ENCODE measurements at regions not wholly inside any gene's neighbourhood (a gene's known extent, or its start where the extent isn't known, plus 50 kb on each side); places are given as distances from the start of the nearest gene placed in this dataset.
"Not testable (repeated sequence)": the region's sequence is repeated elsewhere in the genome, so short reads cannot be mapped to it uniquely, and the experiment has no call there.

DNA sequence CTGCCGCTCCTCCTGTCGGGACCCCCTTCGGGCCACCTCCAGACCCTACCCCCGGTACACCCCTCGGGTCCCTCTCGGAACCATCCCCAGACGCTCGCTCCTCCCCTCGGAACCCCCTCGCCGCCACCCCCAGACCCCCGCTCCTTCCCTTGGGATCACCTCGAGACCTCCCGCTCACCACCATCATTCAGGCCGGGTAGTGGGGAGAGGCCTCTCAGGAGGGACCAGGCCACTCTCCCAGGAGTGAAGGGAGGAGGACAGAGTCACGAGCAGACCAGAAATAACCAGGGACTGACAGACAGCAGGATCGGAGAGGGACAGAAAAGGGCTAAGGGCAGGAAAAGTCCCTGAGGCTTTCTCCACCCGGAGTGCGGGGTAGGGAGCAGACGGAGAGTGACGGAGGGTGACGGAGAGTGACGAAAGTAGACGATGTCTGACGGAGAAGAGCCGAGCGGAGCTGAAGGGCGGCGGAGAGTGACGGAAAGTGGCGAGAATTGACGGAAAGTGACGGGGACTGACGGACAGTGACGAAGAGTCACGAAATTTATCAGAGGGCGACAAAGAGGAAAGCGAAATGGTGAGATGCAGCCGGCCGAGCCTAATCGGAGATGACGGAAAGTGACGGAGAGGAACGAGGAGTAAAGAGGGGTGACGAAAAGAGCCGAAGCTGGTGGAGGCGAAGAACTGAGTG, 54.6 kb upstream of the PLCXD1 start:
- H2AK5ac ChIP-seq (ENCODE audit: low read depth, low read length); H3K79me1 ChIP-seq (ENCODE audit: low read depth, low read length); H2BK5ac ChIP-seq (ENCODE audit: low read depth, low read length); H4K8ac ChIP-seq (ENCODE audit: extremely low read depth, insufficient read depth, low read length); DNase-seq (ENCODE audit: low read depth in 1 of 2, low spot score in 2 of 2); H2BK120ac ChIP-seq (replicated peaks; ENCODE audit: low read depth, low read length); H2BK12ac ChIP-seq (ENCODE audit: low read depth, low read length); H3K14ac ChIP-seq (ENCODE audit: insufficient read length); H2BK20ac ChIP-seq (ENCODE audit: low read length); H3K79me2 ChIP-seq (ENCODE audit: control insufficient read depth in 1 of 2, insufficient read depth in 2 of 2, low read length in 2 of 2); H3K18ac ChIP-seq (ENCODE audit: extremely low read depth, low read length); H3K23ac ChIP-seq (ENCODE audit: insufficient read length); H3K4me1 ChIP-seq (replicated peaks in 1 of 4; ENCODE audit: control insufficient read depth in 3 of 4, insufficient read depth in 4 of 4, low read length in 3 of 4); H3K9ac ChIP-seq (replicated peaks in 1 of 4; ENCODE audit: extremely low read depth in 1 of 4, low read depth in 3 of 4, low read length in 3 of 4); H3K23me2 ChIP-seq (ENCODE audit: low read depth, low read length); H4K20me1 ChIP-seq (replicated peaks in 1 of 2; ENCODE audit: control insufficient read depth in 1 of 2, insufficient read depth in 2 of 2, low read length in 2 of 2); H2BK15ac ChIP-seq (ENCODE audit: low read length); H3K27me3 ChIP-seq (replicated peaks in 1 of 4; ENCODE audit: control insufficient read depth in 3 of 4, extremely low read depth in 1 of 4, insufficient read depth in 3 of 4, low read length in 3 of 4); POLR2A ChIA-PET (ENCODE audit: partially characterized antibody); H3K36me3 ChIP-seq (ENCODE audit: control insufficient read depth in 2 of 4, insufficient read depth in 4 of 4, low read length in 3 of 4); H4K5ac ChIP-seq (ENCODE audit: insufficient read length, low read depth, low read length); FAIRE-seq; H3K27ac ChIP-seq (ENCODE audit: low read depth, low read length); H3K9me3 ChIP-seq (ENCODE audit: insufficient read depth in 2 of 2, low read depth in 1 of 2, low read length in 1 of 2); H4K91ac ChIP-seq (replicated peaks; ENCODE audit: insufficient read length, low read length); H3K56ac ChIP-seq (replicated peaks; ENCODE audit: insufficient read length, low read depth, low read length); CTCF ChIA-PET (ENCODE audit: partially characterized antibody); H2AFZ ChIP-seq (ENCODE audit: low read length); H3K4ac ChIP-seq (replicated peaks; ENCODE audit: insufficient read length, low read depth, low read length): not testable (repeated sequence)
- Histone ChIP-seq H3K4me3 (ENCODE audit: extremely low read depth in 1 of 4, insufficient read depth in 2 of 4, low read depth in 3 of 4, low read length in 4 of 4) (peak overlapping the region in 2 of 4 experiments; percentile 18 to 56; a peak in 4 of 8 replicates), H3K4me2 (ENCODE audit: insufficient read depth in 1 of 2, low read depth in 2 of 2, low read length in 2 of 2) (peak overlapping the region in 1 of 2 experiments; percentile 62; a peak in 1 of 4 replicates)
- WGBS, 2 experiments (ENCODE audit: extremely low coverage in 1 of 2, insufficient coverage in 1 of 2, insufficient read length in 1 of 2, insufficient replicate concordance in 2 of 2, low coverage in 1 of 2, low lambda C conversion rate in 2 of 2, missing lambda C conversion rate in 1 of 2) = 6% methylated on average over 7 of the region's 47 CpGs; no CpG with 5 or more reads in 1 of the 2 experiments

Data from H1 (cell line).